A673 (cell line): ENCODE measurements at regions not wholly inside any gene's neighbourhood (a gene's known extent, or its start where the extent isn't known, plus 50 kb on each side); places are given as distances from the start of the nearest gene placed in this dataset.

Experiments
- BruUV-seq: library from RNA; stranded (reverse); fragments of 400-500 nt; replicated peaks from 2 replicates; lab custom pipeline; 2021; lab: Mats Ljungman, UMichigan
- CTCF ChIA-PET: fragments of 300-600 bp; sonication (Branson Sonifier 250); formaldehyde crosslinking; loops from one replicate; lab custom pipeline; 2022; ENCODE audit warnings: antibody characterized with exemption; lab: Charles Lee
- POLR2A ChIA-PET: fragments of 300-600 bp; sonication (Branson Sonifier 250); formaldehyde crosslinking; loops from one replicate; lab custom pipeline; 2022; ENCODE audit warnings: antibody characterized with exemption; ENCODE audit not compliant: low non-redundant PET; lab: Charles Lee
- DNase-seq: peaks from one replicate; pipeline ENCODE4 v3.0.0-alpha.2; 2015; ENCODE audit warnings: low spot score
- H3K27ac ChIP-seq: fragments of 200-600 bp; sonication (generic); 2 replicates; pipeline ENCODE4 v1.5.1; 2016; ENCODE audit warnings: mixed run types, low read depth, mild to moderate bottlenecking, mixed read lengths, antibody characterized with exemption, low read length; ENCODE audit not compliant: poor library complexity, severe bottlenecking
- H3K27me3 ChIP-seq: fragments of 200-600 bp; sonication (generic); replicated peaks from 2 replicates; pipeline ENCODE4 v1.6.1; 2017; ENCODE audit warnings: mixed run types, low read depth, mild to moderate bottlenecking, mixed read lengths, antibody characterized with exemption, low read length; ENCODE audit not compliant: insufficient read depth, poor library complexity
- H3K36me3 ChIP-seq: fragments of 200-600 bp; sonication (generic); 2 replicates; pipeline ENCODE4 v1.6.1; 2016; ENCODE audit warnings: mixed run types, mild to moderate bottlenecking, mixed read lengths, antibody characterized with exemption, low read length; ENCODE audit not compliant: insufficient read depth, poor library complexity, severe bottlenecking
- H3K4me1 ChIP-seq: fragments of 200-600 bp; sonication (generic); 2 replicates; pipeline ENCODE4 v1.6.1; 2017; ENCODE audit warnings: mixed run types, mild to moderate bottlenecking, mixed read lengths, antibody characterized with exemption, low read length; ENCODE audit not compliant: insufficient read depth, poor library complexity, severe bottlenecking
- H3K4me3 ChIP-seq: fragments of 200-600 bp; sonication (generic); 2 replicates; pipeline ENCODE4 v1.5.1; 2016; ENCODE audit warnings: low read depth, mixed run types, mild to moderate bottlenecking, mixed read lengths, low read length; ENCODE audit not compliant: poor library complexity, severe bottlenecking
- H3K9me3 ChIP-seq: fragments of 200-600 bp; sonication (generic); 2 replicates; pipeline ENCODE4 v1.6.1; 2016; ENCODE audit warnings: mixed run types, low read depth, mild to moderate bottlenecking, mixed read lengths, antibody characterized with exemption, low read length; ENCODE audit not compliant: poor library complexity, severe bottlenecking
- CTCF ChIP-seq: fragments of 300-800, 200-600 bp; sonication (generic); conservative IDR thresholded peaks from 2 replicates; pipeline ENCODE4 v1.5.1; 2017; ENCODE audit warnings: low read depth, mild to moderate bottlenecking, antibody characterized with exemption, low read length, moderate library complexity, mixed read lengths
- EZH2 ChIP-seq: fragments of 200-600 bp; sonication (generic); IDR thresholded peaks from 2 replicates; pipeline ENCODE4 v1.6.1; 2017; ENCODE audit warnings: borderline replicate concordance, low read depth, mild to moderate bottlenecking, mixed read lengths, antibody characterized with exemption, low read length; ENCODE audit not compliant: poor library complexity, severe bottlenecking
- intact Hi-C: fragments of 100-400 bp; cut with micrococcal nuclease; formaldehyde crosslinking; loops from one replicate; pipeline ENCODE4 v1.10.0; 2022; ENCODE audit not compliant: unreplicated experiment

GRCh38 chr3:56896357-56896756 is 94.6 kb upstream of the ARHGEF3 start:
- CTCF ChIA-PET = no interaction called here
- H3K27me3 ChIP-seq = no peaks in the 10 kb centered on the region
- BruUV-seq = no TSS peak

GRCh38 chr3:56894881-56895431 is 93.2 kb upstream of the ARHGEF3 start:
- no peaks in the 10 kb centered on the region for H3K4me1 ChIP-seq
- TF ChIP-seq CTCF = no peak
- TF ChIP-seq EZH2 = no peak
- ChIA-PET POLR2A (no interaction called here), CTCF (no interaction called here)
- DNase-seq = no peak
- H3K36me3 ChIP-seq = no peaks in the 10 kb centered on the region
- H3K4me3 ChIP-seq = no peak overlapping the region
- no TSS peak for BruUV-seq
- H3K27me3 ChIP-seq = no peaks in the 10 kb centered on the region
- H3K27ac ChIP-seq = no peak overlapping the region
- intact Hi-C loops = no loop called here
- H3K9me3 ChIP-seq = no peaks in the 10 kb centered on the region

More at GRCh38 chr3:56896357-56896756, 94.6 kb upstream of the ARHGEF3 start:
- H3K27ac ChIP-seq = no peak overlapping the region
- H3K4me3 ChIP-seq = no peak overlapping the region
- DNase-seq = no peak
- intact Hi-C loops = no loop called here
- POLR2A ChIA-PET = no interaction called here
- no peaks in the 10 kb centered on the region for H3K9me3 ChIP-seq
- H3K36me3 ChIP-seq = no peaks in the 10 kb centered on the region
- no peak for TF ChIP-seq EZH2
- TF ChIP-seq CTCF = no peak
- H3K4me1 ChIP-seq = no peaks in the 10 kb centered on the region

GRCh38 chr3:56890448-56891091 is 88.8 kb upstream of the ARHGEF3 start:
- ChIA-PET CTCF (interaction anchor here (0.7 kb wide), 1 partner anchor 109 kb away, joined by 7 read pairs; no protein-coding TSS in a partner anchor), POLR2A (no interaction called here)
- H3K4me3 ChIP-seq = no peak overlapping the region
- intact Hi-C loops = no loop called here
- H3K9me3 ChIP-seq = no peaks in the 10 kb centered on the region
- no peak overlapping the region for H3K27ac ChIP-seq
- TF ChIP-seq CTCF (no peak), EZH2 (no peak)
- H3K36me3 ChIP-seq = no peaks in the 10 kb centered on the region
- no peaks in the 10 kb centered on the region for H3K27me3 ChIP-seq
- BruUV-seq = no TSS peak
- no peaks in the 10 kb centered on the region for H3K4me1 ChIP-seq
- DNase-seq = no peak
